ENCODE measurements at regions not wholly inside any gene's neighbourhood (a gene's known extent, or its start where the extent isn't known, plus 50 kb on each side); places are given as distances from the start of the nearest gene placed in this dataset.

- ChIA-PET POLR2A (no interaction called here), CTCF (no interaction called here), RAD21 (ENCODE audit: low non-redundant PET in 1 of 2, low total read pairs in 2 of 2, uncharacterized antibody in 2 of 2, unreplicated experiment in 2 of 2) (no interaction called here)
- Histone ChIP-seq H3K4me2 (ENCODE audit: low read length) (no peak overlapping the region), H2AFZ (ENCODE audit: low read depth, low read length, poor library complexity, severe bottlenecking) (no peak overlapping the region), H3K9ac (ENCODE audit: low read length) (no peak overlapping the region), H3K36me3 (ENCODE audit: control insufficient read depth in 1 of 2, insufficient read depth in 2 of 2, low read length in 2 of 2) (no peaks in the 10 kb centered on the region), H3K27ac (ENCODE audit: low read depth, low read length) (no peak overlapping the region), H4K20me1 (ENCODE audit: insufficient read depth) (no peaks in the 10 kb centered on the region), H3K4me1 (ENCODE audit: control insufficient read depth in 1 of 2, insufficient read depth in 2 of 2, low read length in 2 of 2) (no peaks in the 10 kb centered on the region), H3K9me2 (ENCODE audit: insufficient read depth) (no peaks in the 10 kb centered on the region), H3K79me2 (ENCODE audit: insufficient read depth, low read length) (no peaks in the 10 kb centered on the region), H3K4me3 (replicated peaks in 1 of 2; ENCODE audit: low read depth in 1 of 2, low read length in 2 of 2) (no peak overlapping the region), H3K27me3 (ENCODE audit: insufficient read depth, low read length) (no peaks in the 10 kb centered on the region), H3K9me3 (ENCODE audit: control insufficient read depth in 1 of 2, insufficient read depth in 1 of 2, low read depth in 1 of 2, low read length in 2 of 2) (no peaks in the 10 kb centered on the region)
- DNase-seq (ENCODE audit: low read depth, low spot score) (no peak), ATAC-seq (no peak)
- no peak for TF ChIP-seq FOSL1 (IDR thresholded peaks at IDR 0.05; ENCODE audit: low read depth)
- no peak for TF ChIP-seq YY1 (IDR thresholded peaks at IDR 0.05; ENCODE audit: extremely low read depth, insufficient replicate concordance, low read depth, low read length)
- TF ChIP-seq EZH2phosphoT487 (IDR thresholded peaks at IDR 0.05; ENCODE audit: borderline replicate concordance), result no peak
- TF ChIP-seq ZNF274 (IDR thresholded peaks at IDR 0.05; ENCODE audit: low read depth, low read length), result no peak
- TF ChIP-seq CTCF (IDR thresholded peaks at IDR 0.05 in 2 of 3, conservative IDR thresholded peaks at IDR 0.05 in 1 of 3; ENCODE audit: borderline replicate concordance in 1 of 3, insufficient read depth in 1 of 3, low read depth in 2 of 3, low read length in 2 of 3), result no peak
- no peak for TF ChIP-seq ATF3 (IDR thresholded peaks at IDR 0.05)
- TF ChIP-seq SRF (IDR thresholded peaks at IDR 0.05; ENCODE audit: low read depth), result no peak
- TF ChIP-seq TCF7L2 (IDR thresholded peaks at IDR 0.05; ENCODE audit: borderline replicate concordance, extremely low read depth, insufficient read depth, insufficient read length), result no peak
- TF ChIP-seq ZBTB33 (IDR thresholded peaks at IDR 0.05; ENCODE audit: extremely low read depth, insufficient replicate concordance, low read length), result no peak
- no peak for TF ChIP-seq SIN3A (IDR thresholded peaks at IDR 0.05; ENCODE audit: low read depth)
- TF ChIP-seq ZFX (IDR thresholded peaks at IDR 0.05), result no peak
- no peak for TF ChIP-seq RAD21 (IDR thresholded peaks at IDR 0.05; ENCODE audit: low read depth)
- no peak for TF ChIP-seq POLR2AphosphoS5 (IDR thresholded peaks at IDR 0.05; ENCODE audit: low read depth, low read length)
- intact Hi-C loops (cut with micrococcal nuclease), result no loop called here
- BruUV-seq (replicated peaks), result no TSS peak
Measured at GRCh38 chr13:108369412-108369811, 99.9 kb downstream of the TNFSF13B start.

Data from HCT116 (cell line).